ENCODE measurements at regions not wholly inside any gene's neighbourhood (a gene's known extent, or its start where the extent isn't known, plus 50 kb on each side); places are given as distances from the start of the nearest gene placed in this dataset.

DNA sequence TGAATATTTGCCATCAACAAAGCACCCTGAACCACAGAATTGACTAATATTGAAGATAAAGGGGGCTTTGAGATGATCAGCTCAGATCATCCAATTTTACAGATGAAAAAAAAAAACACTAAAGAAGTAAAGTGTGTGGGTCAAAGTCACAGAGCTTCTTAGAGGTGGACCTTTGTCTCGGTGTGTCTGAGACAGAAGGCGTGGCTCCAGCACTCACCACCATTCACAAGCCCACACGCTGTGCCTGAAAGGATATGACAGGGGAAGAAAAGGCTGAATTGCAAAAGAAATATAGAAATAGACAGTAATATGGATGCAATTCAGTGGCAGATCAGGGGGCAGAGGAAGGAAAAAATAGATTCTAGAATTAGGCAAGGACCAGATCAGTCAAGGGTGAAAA, 114.9 kb upstream of the PLXNA4 start:
- no peaks in the 10 kb centered on the region for H4K20me1 ChIP-seq (ENCODE audit: insufficient read depth, low read length)
- H3K4me1 ChIP-seq (ENCODE audit: low read length) = no peaks in the 10 kb centered on the region
- no peak overlapping the region for H3K4me3 ChIP-seq (ENCODE audit: low read length)
- peaks cover 4% of the 10 kb centered on the region; the same call in 1 of the 2 replicates for H3K27me3 ChIP-seq (ENCODE audit: low read depth, low read length)
- H3K36me3 ChIP-seq (replicated peaks; ENCODE audit: low read depth, low read length) = no peaks in the 10 kb centered on the region
- no peak for TF ChIP-seq EZH2phosphoT487 (IDR thresholded peaks at IDR 0.05; ENCODE audit: low read depth)
- TF ChIP-seq, protein P1, sequence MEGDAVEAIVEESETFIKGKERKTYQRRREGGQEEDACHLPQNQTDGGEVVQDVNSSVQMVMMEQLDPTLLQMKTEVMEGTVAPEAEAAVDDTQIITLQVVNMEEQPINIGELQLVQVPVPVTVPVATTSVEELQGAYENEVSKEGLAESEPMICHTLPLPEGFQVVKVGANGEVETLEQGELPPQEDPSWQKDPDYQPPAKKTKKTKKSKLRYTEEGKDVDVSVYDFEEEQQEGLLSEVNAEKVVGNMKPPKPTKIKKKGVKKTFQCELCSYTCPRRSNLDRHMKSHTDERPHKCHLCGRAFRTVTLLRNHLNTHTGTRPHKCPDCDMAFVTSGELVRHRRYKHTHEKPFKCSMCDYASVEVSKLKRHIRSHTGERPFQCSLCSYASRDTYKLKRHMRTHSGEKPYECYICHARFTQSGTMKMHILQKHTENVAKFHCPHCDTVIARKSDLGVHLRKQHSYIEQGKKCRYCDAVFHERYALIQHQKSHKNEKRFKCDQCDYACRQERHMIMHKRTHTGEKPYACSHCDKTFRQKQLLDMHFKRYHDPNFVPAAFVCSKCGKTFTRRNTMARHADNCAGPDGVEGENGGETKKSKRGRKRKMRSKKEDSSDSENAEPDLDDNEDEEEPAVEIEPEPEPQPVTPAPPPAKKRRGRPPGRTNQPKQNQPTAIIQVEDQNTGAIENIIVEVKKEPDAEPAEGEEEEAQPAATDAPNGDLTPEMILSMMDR (IDR thresholded peaks at IDR 0.05; ENCODE audit: low read depth, low read length) = no peak
- H3K9ac ChIP-seq (ENCODE audit: low read length) = no peak overlapping the region
- H3K9me3 ChIP-seq (ENCODE audit: insufficient read depth, low read length) = peaks cover under 1% of the 10 kb centered on the region; the same call in 1 of the 2 replicates
- H2AFZ ChIP-seq (ENCODE audit: low read depth, low read length) = no peak overlapping the region
- H3K79me2 ChIP-seq (ENCODE audit: low read length) = no peaks in the 10 kb centered on the region
- no peak overlapping the region for H3K27ac ChIP-seq (ENCODE audit: low read length)
- no peak overlapping the region for H3K4me2 ChIP-seq (ENCODE audit: low read length)

DNA sequence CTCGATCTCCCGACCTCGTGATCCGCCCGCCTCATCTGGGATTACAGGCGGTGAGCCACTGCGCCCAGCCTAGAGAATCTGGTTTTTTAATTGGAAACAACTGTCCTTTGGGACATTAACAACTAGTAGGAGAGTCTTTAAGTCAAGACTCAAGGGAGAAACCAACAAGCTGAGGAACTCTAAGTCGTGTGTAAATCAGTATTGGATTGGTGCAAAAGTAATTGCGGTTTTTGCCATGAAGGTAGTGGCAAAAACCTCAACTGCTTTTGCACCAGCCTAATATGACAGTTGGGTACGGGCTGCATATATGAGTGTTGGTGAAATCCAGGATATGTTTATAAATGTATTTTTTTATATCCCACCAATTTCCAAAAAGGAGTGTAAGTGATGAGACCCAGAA, 113.9 kb upstream of the PLXNA4 start:
- no peak overlapping the region for H2AFZ ChIP-seq (ENCODE audit: low read depth, low read length)
- no peaks in the 10 kb centered on the region for H3K36me3 ChIP-seq (replicated peaks; ENCODE audit: low read depth, low read length)
- no peaks in the 10 kb centered on the region for H3K4me1 ChIP-seq (ENCODE audit: low read length)
- no peak overlapping the region for H3K4me2 ChIP-seq (ENCODE audit: low read length)
- H3K9ac ChIP-seq (ENCODE audit: low read length) = no peak overlapping the region
- no peak overlapping the region for H3K4me3 ChIP-seq (ENCODE audit: low read length)
- H3K27ac ChIP-seq (ENCODE audit: low read length) = no peak overlapping the region
- TF ChIP-seq, protein P1 (IDR thresholded peaks at IDR 0.05; ENCODE audit: low read depth, low read length) = no peak
- no peak for TF ChIP-seq EZH2phosphoT487 (IDR thresholded peaks at IDR 0.05; ENCODE audit: low read depth)
- no peaks in the 10 kb centered on the region for H3K79me2 ChIP-seq (ENCODE audit: low read length)
- peaks cover 4% of the 10 kb centered on the region; the same call in 1 of the 2 replicates for H3K27me3 ChIP-seq (ENCODE audit: low read depth, low read length)
- peaks cover 6% of the 10 kb centered on the region for H3K9me3 ChIP-seq (ENCODE audit: insufficient read depth, low read length)
- no peaks in the 10 kb centered on the region for H4K20me1 ChIP-seq (ENCODE audit: insufficient read depth, low read length)

DNA sequence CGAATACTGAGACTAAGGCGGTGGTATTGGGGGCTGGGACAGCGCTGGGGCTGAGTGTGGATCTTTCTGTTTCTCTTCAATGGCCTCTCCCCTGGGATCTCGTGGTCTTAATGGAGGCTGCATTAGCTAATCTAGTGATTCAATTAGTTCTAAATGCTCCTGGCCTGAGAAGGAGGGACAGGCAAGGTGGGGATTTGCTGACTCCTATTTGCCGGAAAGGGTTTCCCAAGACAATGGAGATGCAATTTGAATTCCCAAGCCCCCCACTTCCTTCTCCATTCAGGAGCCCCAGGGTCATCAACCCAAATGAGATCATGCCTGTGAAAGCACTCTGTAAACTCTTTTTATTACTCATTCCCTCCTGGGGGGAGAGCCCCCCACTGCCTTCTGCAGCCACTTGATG, 111.7 kb upstream of the PLXNA4 start:
- Histone ChIP-seq H3K4me1 (ENCODE audit: low read length) (no peaks in the 10 kb centered on the region), H4K20me1 (ENCODE audit: insufficient read depth, low read length) (no peaks in the 10 kb centered on the region), H3K9me3 (ENCODE audit: insufficient read depth, low read length) (peaks cover 6% of the 10 kb centered on the region), H3K4me3 (ENCODE audit: low read length) (no peak overlapping the region), H3K27me3 (ENCODE audit: low read depth, low read length) (peaks cover 4% of the 10 kb centered on the region; the same call in 1 of the 2 replicates), H3K79me2 (ENCODE audit: low read length) (no peaks in the 10 kb centered on the region), H3K9ac (ENCODE audit: low read length) (no peak overlapping the region), H3K4me2 (ENCODE audit: low read length) (no peak overlapping the region), H2AFZ (ENCODE audit: low read depth, low read length) (no peak overlapping the region), H3K27ac (ENCODE audit: low read length) (no peak overlapping the region), H3K36me3 (replicated peaks; ENCODE audit: low read depth, low read length) (no peaks in the 10 kb centered on the region)
- no peak for TF ChIP-seq EZH2phosphoT487 (IDR thresholded peaks at IDR 0.05; ENCODE audit: low read depth)

DNA sequence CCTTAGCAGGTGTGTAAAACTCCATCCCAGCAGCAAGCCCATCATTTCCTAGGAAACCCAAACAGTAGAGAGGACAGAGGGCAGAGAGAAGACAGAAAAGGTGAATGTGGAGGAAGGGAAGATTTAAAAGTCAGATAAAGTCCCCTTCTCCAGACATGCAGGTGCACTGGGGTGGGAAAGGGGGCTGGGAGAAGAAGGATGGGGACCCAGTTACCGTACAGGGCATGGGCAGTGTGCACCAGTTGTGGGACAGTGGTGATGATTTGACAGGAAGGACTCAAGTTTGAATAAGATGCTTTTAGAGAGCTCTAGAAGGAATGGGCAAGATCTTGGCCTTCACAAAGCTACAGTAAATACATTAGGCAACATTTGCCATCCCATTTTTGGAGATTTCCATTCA, 110.7 kb upstream of the PLXNA4 start:
- H3K9me3 ChIP-seq (ENCODE audit: insufficient read depth, low read length) = peaks cover 6% of the 10 kb centered on the region
- H2AFZ ChIP-seq (ENCODE audit: low read depth, low read length) = no peak overlapping the region
- H4K20me1 ChIP-seq (ENCODE audit: insufficient read depth, low read length) = no peaks in the 10 kb centered on the region
- H3K36me3 ChIP-seq (replicated peaks; ENCODE audit: low read depth, low read length) = no peaks in the 10 kb centered on the region
- no peaks in the 10 kb centered on the region for H3K79me2 ChIP-seq (ENCODE audit: low read length)
- no peaks in the 10 kb centered on the region for H3K4me1 ChIP-seq (ENCODE audit: low read length)
- TF ChIP-seq EZH2phosphoT487 (IDR thresholded peaks at IDR 0.05; ENCODE audit: low read depth) = no peak
- TF ChIP-seq, protein P1 (IDR thresholded peaks at IDR 0.05; ENCODE audit: low read depth, low read length) = no peak
- no peak overlapping the region for H3K4me2 ChIP-seq (ENCODE audit: low read length)
- H3K27ac ChIP-seq (ENCODE audit: low read length) = no peak overlapping the region
- peaks cover 4% of the 10 kb centered on the region; the same call in 1 of the 2 replicates for H3K27me3 ChIP-seq (ENCODE audit: low read depth, low read length)
- H3K4me3 ChIP-seq (ENCODE audit: low read length) = no peak overlapping the region
- no peak overlapping the region for H3K9ac ChIP-seq (ENCODE audit: low read length)
